PC-3 (cell line): ENCODE measurements at regions not wholly inside any gene's neighbourhood (a gene's known extent, or its start where the extent isn't known, plus 50 kb on each side); places are given as distances from the start of the nearest gene placed in this dataset.

Experiments
- EZH2 ChIP-seq: fragments of 300-600 bp; sonication (generic); IDR thresholded peaks from one replicate; pipeline ENCODE4 v1.6.1; 2017; ENCODE audit warnings: antibody characterized with exemption, mild to moderate bottlenecking, low read length; ENCODE audit not compliant: unreplicated experiment
- TF ChIP-seq, protein P1 (sequence below): fragments of 300-600 bp; sonication (generic); conservative IDR thresholded peaks from 2 replicates; pipeline ENCODE4 v1.5.1; 2017; ENCODE audit warnings: antibody characterized with exemption, low read depth, mild to moderate bottlenecking, low read length

- TF ChIP-seq, protein P1, sequence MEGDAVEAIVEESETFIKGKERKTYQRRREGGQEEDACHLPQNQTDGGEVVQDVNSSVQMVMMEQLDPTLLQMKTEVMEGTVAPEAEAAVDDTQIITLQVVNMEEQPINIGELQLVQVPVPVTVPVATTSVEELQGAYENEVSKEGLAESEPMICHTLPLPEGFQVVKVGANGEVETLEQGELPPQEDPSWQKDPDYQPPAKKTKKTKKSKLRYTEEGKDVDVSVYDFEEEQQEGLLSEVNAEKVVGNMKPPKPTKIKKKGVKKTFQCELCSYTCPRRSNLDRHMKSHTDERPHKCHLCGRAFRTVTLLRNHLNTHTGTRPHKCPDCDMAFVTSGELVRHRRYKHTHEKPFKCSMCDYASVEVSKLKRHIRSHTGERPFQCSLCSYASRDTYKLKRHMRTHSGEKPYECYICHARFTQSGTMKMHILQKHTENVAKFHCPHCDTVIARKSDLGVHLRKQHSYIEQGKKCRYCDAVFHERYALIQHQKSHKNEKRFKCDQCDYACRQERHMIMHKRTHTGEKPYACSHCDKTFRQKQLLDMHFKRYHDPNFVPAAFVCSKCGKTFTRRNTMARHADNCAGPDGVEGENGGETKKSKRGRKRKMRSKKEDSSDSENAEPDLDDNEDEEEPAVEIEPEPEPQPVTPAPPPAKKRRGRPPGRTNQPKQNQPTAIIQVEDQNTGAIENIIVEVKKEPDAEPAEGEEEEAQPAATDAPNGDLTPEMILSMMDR = no peak
- TF ChIP-seq EZH2 = no peak
Observed at GRCh38 chr17:65278820-65279184, 141.6 kb downstream of the RGS9 start.
